ENCODE measurements at regions not wholly inside any gene's neighbourhood (a gene's known extent, or its start where the extent isn't known, plus 50 kb on each side); places are given as distances from the start of the nearest gene placed in this dataset.

DNA sequence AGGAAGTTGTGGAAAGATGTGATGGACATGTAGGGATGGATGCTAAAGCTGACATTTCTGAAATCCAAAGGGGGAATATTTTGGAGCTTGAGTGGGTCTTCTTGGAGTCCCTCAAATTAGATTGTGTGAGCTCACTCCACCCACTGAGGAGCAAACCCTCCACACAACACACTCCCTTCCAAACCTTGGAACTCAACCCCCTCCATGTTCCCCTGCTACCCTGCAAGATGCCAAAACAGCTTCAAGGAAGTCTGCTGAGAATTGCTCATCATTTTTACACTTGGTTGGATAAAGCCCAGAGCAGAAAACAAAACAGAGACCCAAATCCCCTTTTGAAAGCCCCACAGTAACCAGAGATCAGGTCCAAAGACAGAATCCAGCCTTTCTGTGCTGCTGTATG lies 103.3 kb upstream of the ERCC4 start:
- no peaks in the 10 kb centered on the region for H3K9me3 ChIP-seq (ENCODE audit: control insufficient read depth in 5 of 5, low read length in 5 of 5)
- peaks cover 0 to 10% (median 4%) of the 10 kb centered on the region in 5 donors for H3K27me3 ChIP-seq (ENCODE audit: control insufficient read depth in 5 of 5, insufficient read depth in 4 of 5, low read length in 5 of 5)
- H3K27ac ChIP-seq (ENCODE audit: low read depth, low read length), result no peak overlapping the region
- no peaks in the 10 kb centered on the region for H3K36me3 ChIP-seq (ENCODE audit: control insufficient read depth in 5 of 5, insufficient read depth in 5 of 5, low read length in 5 of 5)
- H3K4me3 ChIP-seq (ENCODE audit: low read depth in 1 of 5, low read length in 5 of 5), result no peak overlapping the region
- no peak overlapping the region for H3K9ac ChIP-seq (ENCODE audit: low read length in 5 of 5)
- peaks cover 0 to 21% (median 7%) of the 10 kb centered on the region in 5 donors for H3K4me1 ChIP-seq (ENCODE audit: control insufficient read depth in 5 of 5, insufficient read depth in 5 of 5, low read length in 5 of 5)

DNA sequence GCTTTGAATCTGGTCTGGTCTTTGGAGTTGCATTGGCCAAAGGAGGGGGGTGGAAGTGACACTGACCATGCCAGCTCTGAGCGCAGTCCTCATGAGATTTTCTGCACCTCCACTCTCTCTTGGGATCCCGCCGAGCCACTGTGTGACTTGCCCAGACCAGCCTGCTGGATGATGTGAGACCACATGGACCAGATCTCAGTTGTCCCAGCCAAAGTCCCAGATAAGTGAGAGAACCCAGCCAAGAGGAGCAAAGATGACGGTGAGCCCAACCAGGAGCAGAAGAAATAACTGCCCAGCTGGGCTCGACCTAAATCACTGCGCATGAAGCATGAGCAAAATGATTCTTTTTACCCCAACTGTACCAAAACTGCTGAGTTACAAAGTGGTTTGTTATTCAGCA lies 96.5 kb upstream of the ERCC4 start:
- H3K4me3 ChIP-seq (ENCODE audit: low read depth in 1 of 5, low read length in 5 of 5), result no peak overlapping the region
- H3K27ac ChIP-seq (ENCODE audit: low read depth, low read length), result no peak overlapping the region
- H3K27me3 ChIP-seq (ENCODE audit: control insufficient read depth in 5 of 5, insufficient read depth in 4 of 5, low read length in 5 of 5), result no peaks in the 10 kb centered on the region
- H3K36me3 ChIP-seq (ENCODE audit: control insufficient read depth in 5 of 5, insufficient read depth in 5 of 5, low read length in 5 of 5), result no peaks in the 10 kb centered on the region
- no peak overlapping the region for H3K9ac ChIP-seq (ENCODE audit: low read length in 5 of 5)
- H3K9me3 ChIP-seq (ENCODE audit: control insufficient read depth in 5 of 5, low read length in 5 of 5), result peaks cover 0 to 14% (median 4%) of the 10 kb centered on the region in 5 donors
- peaks cover under 1 to 6% (median 2%) of the 10 kb centered on the region in 5 donors for H3K4me1 ChIP-seq (ENCODE audit: control insufficient read depth in 5 of 5, insufficient read depth in 5 of 5, low read length in 5 of 5)

DNA sequence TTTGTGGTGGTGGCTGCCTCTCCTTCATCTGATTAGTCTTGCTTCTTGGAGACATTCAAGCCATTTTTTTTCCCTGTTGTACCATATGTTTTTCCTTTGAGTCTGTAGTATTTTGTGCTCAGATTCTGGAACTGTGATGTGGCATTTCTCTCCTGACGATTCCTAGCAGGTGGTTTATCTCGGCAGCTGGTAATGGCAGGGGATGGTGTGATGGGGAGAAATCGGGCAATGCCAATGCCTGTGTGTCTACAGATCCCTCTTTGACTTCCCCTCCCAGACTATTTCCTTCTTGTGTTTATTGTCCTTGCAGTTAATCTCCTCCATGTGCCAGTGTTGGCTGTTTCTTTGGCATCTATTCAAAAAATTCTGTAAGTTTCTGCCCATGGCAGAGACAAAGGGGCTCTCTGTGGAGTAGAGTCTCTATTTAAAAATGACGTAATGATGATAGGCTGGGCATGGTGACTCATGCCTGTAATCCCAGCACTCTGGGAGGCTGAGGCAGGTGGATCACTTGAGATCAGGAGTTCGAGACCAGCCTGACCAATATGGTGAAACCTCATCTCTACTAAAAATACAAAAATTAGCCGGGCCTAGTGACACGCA lies 90.2 kb upstream of the ERCC4 start:
- Histone ChIP-seq H3K9ac (ENCODE audit: low read length in 5 of 5) (no peak overlapping the region), H3K36me3 (ENCODE audit: control insufficient read depth in 5 of 5, insufficient read depth in 5 of 5, low read length in 5 of 5) (no peaks in the 10 kb centered on the region), H3K4me3 (ENCODE audit: low read depth in 1 of 5, low read length in 5 of 5) (no peak overlapping the region), H3K27me3 (ENCODE audit: control insufficient read depth in 5 of 5, insufficient read depth in 4 of 5, low read length in 5 of 5) (peaks cover 0 to 4% (median 0%) of the 10 kb centered on the region in 5 donors), H3K4me1 (ENCODE audit: control insufficient read depth in 5 of 5, insufficient read depth in 5 of 5, low read length in 5 of 5) (no peaks in the 10 kb centered on the region), H3K9me3 (ENCODE audit: control insufficient read depth in 5 of 5, low read length in 5 of 5) (peaks cover 0 to 10% (median 4%) of the 10 kb centered on the region in 5 donors), H3K27ac (ENCODE audit: low read depth, low read length) (no peak overlapping the region)

DNA sequence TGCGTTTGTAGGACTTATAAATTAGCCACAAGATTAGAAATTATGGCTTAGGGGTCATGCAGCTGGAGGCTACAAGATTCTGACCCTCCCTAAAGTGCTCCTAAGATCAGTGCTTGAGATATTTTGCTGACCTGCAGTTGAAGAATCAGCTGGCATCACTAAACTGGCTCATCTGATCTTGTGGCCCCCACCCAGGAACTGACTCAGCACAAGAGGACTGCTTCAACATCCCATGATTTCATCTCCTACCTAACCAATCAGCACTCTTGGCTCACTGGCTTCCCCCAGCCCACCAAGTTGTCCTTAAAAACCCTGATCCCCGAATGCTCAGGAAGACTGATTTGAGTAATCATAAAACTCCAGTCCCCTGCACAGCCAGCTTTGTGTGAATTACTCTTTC lies 86.4 kb upstream of the ERCC4 start:
- Histone ChIP-seq H3K4me1 (ENCODE audit: control insufficient read depth in 5 of 5, insufficient read depth in 5 of 5, low read length in 5 of 5) (no peaks in the 10 kb centered on the region), H3K9me3 (ENCODE audit: control insufficient read depth in 5 of 5, low read length in 5 of 5) (no peaks in the 10 kb centered on the region), H3K27me3 (ENCODE audit: control insufficient read depth in 5 of 5, insufficient read depth in 4 of 5, low read length in 5 of 5) (peaks cover 0 to 4% (median 0%) of the 10 kb centered on the region in 5 donors), H3K27ac (ENCODE audit: low read depth, low read length) (no peak overlapping the region), H3K9ac (ENCODE audit: low read length in 5 of 5) (no peak overlapping the region), H3K4me3 (ENCODE audit: low read depth in 1 of 5, low read length in 5 of 5) (no peak overlapping the region), H3K36me3 (ENCODE audit: control insufficient read depth in 5 of 5, insufficient read depth in 5 of 5, low read length in 5 of 5) (no peaks in the 10 kb centered on the region)

DNA sequence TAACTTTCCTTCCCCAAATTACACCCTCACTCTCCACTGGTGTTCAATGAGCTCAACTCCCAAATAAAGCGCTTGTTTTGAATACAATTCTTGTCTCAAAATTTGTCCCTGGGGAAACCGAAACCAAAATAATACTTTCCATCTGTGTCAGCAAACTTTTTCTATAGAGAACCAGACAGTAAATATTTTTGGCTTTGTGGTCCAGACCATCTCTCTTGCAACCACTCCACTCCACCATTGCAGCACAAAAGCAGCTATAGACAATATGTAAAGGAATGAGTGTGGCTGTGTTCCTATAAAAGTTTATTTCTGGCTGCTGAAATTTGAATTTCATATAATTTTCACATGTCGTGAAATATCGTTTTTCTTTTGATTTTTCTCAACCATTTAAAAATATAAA lies 84.6 kb upstream of the ERCC4 start:
- H3K36me3 ChIP-seq (ENCODE audit: control insufficient read depth in 5 of 5, insufficient read depth in 5 of 5, low read length in 5 of 5), result no peaks in the 10 kb centered on the region

DNA sequence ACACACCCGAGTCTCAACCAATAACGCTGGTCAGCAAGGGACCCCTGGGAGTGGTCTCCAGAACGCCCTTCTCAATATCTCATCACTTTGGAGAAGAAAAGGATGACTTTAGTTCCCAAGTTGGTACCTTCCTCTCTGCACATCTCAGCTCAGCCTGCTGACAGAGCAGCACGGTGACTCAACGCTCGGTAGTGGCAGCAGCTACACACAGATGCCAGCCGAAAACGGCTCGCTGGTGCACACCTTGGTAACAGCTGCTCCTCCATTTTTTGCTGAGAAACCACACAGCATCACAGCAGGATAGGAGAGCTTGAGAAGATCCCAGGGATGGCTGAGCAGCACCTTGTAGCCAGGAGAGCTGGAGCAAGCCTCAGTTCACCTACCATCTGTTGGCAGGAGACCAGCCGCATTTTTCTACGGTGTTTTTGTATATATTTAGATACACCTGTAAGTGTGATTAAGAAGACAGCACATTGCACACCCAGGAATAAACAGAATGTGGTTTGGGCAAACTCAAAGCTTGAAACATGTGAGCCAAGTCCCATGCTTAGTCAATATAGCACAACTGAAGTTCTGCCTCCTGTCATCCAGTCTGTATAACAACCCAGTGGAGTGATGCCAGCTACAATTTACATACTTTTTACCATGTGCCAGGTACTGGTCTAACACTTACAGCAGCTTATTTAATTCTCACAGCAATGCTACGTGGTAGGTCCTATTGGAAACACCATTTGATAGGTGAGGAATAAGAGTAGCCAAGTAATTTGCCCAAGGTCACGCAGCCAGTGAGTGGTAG lies 83.8 kb upstream of the ERCC4 start:
- Histone ChIP-seq H3K27me3 (ENCODE audit: control insufficient read depth in 5 of 5, insufficient read depth in 4 of 5, low read length in 5 of 5) (peaks cover 0 to 4% (median 0%) of the 10 kb centered on the region in 5 donors), H3K4me3 (ENCODE audit: low read depth in 1 of 5, low read length in 5 of 5) (no peak overlapping the region)

More for the DNA sequence above, 84.6 kb upstream of the ERCC4 start:
- H3K9me3 ChIP-seq (ENCODE audit: control insufficient read depth in 5 of 5, low read length in 5 of 5), result no peaks in the 10 kb centered on the region
- no peak overlapping the region for H3K27ac ChIP-seq (ENCODE audit: low read depth, low read length)
- H3K4me3 ChIP-seq (ENCODE audit: low read depth in 1 of 5, low read length in 5 of 5), result no peak overlapping the region
- H3K27me3 ChIP-seq (ENCODE audit: control insufficient read depth in 5 of 5, insufficient read depth in 4 of 5, low read length in 5 of 5), result peaks cover 0 to 4% (median 0%) of the 10 kb centered on the region in 5 donors
- H3K4me1 ChIP-seq (ENCODE audit: control insufficient read depth in 5 of 5, insufficient read depth in 5 of 5, low read length in 5 of 5), result no peaks in the 10 kb centered on the region
- H3K9ac ChIP-seq (ENCODE audit: low read length in 5 of 5), result no peak overlapping the region

DNA sequence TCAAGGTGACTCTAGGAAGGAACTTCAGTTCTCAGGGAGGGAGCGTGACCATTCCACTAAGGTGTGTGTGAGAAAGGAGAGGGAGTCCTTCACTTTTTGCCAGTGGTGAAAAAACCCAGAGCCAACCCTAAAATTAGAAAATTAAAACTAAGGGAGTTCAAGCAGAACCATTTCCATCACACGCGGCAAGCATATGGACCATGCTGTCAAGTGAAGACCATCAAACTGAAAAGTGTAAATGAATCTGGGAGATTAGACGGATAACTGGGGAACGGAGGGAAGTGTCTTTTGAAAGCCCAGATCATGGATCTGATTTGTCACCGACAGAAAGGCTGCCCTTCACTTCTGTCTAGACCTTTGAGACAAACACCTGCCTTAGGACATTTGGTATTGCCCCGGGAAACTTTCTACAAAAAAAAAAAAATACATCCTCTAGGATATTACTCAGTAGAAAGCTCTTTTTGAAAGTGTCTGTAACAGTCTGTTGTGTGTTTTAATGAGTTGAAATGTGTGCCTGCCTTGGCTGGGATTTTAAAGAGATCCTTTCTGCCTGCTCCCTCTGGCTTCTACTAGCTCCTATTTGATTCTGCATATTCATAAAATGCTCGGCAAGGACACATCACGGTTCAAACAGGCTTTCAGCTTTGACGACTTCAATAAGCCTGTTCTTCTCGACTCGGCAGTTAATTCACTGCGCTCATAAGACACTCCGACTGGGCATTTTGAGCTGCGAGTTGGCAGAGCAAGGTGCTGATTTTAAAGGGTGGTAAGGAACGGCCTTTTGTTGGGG lies 81.4 kb upstream of the ERCC4 start:
- Histone ChIP-seq H3K9ac (ENCODE audit: low read length in 5 of 5) (no peak overlapping the region), H3K4me1 (ENCODE audit: control insufficient read depth in 5 of 5, insufficient read depth in 5 of 5, low read length in 5 of 5) (no peaks in the 10 kb centered on the region), H3K36me3 (ENCODE audit: control insufficient read depth in 5 of 5, insufficient read depth in 5 of 5, low read length in 5 of 5) (no peaks in the 10 kb centered on the region), H3K27ac (ENCODE audit: low read depth, low read length) (no peak overlapping the region), H3K9me3 (ENCODE audit: control insufficient read depth in 5 of 5, low read length in 5 of 5) (no peaks in the 10 kb centered on the region), H3K27me3 (ENCODE audit: control insufficient read depth in 5 of 5, insufficient read depth in 4 of 5, low read length in 5 of 5) (no peaks in the 10 kb centered on the region), H3K4me3 (ENCODE audit: low read depth in 1 of 5, low read length in 5 of 5) (no peak overlapping the region)

More for the DNA sequence above, 83.8 kb upstream of the ERCC4 start:
- no peaks in the 10 kb centered on the region for H3K36me3 ChIP-seq (ENCODE audit: control insufficient read depth in 5 of 5, insufficient read depth in 5 of 5, low read length in 5 of 5)
- H3K9ac ChIP-seq (ENCODE audit: low read length in 5 of 5), result no peak overlapping the region
- H3K27ac ChIP-seq (ENCODE audit: low read depth, low read length), result no peak overlapping the region
- H3K4me1 ChIP-seq (ENCODE audit: control insufficient read depth in 5 of 5, insufficient read depth in 5 of 5, low read length in 5 of 5), result no peaks in the 10 kb centered on the region
- no peaks in the 10 kb centered on the region for H3K9me3 ChIP-seq (ENCODE audit: control insufficient read depth in 5 of 5, low read length in 5 of 5)

DNA sequence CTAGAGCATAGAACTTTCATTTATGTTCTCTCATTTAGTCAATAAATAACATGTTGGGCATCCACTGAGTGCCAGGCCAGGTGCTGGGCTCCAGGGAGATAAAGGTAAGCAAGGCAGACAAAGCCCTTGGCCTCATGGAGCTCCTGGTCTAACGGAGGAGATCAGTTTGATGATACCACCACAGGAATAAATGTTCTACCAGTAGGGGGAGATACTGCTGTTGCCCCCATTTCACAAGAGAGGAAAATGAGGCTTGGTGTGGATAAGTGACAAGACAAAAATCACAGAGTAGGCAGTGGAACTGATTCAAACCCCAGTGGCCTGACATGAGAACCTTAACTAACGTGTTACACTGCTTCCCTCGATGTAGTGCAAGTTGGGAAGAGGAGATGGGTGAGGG lies 80.4 kb upstream of the ERCC4 start:
- no peak overlapping the region for H3K4me3 ChIP-seq (ENCODE audit: low read depth in 1 of 5, low read length in 5 of 5)
- no peaks in the 10 kb centered on the region for H3K4me1 ChIP-seq (ENCODE audit: control insufficient read depth in 5 of 5, insufficient read depth in 5 of 5, low read length in 5 of 5)
- H3K27me3 ChIP-seq (ENCODE audit: control insufficient read depth in 5 of 5, insufficient read depth in 4 of 5, low read length in 5 of 5), result no peaks in the 10 kb centered on the region
- H3K9ac ChIP-seq (ENCODE audit: low read length in 5 of 5), result no peak overlapping the region
- no peak overlapping the region for H3K27ac ChIP-seq (ENCODE audit: low read depth, low read length)
- H3K9me3 ChIP-seq (ENCODE audit: control insufficient read depth in 5 of 5, low read length in 5 of 5), result no peaks in the 10 kb centered on the region
- H3K36me3 ChIP-seq (ENCODE audit: control insufficient read depth in 5 of 5, insufficient read depth in 5 of 5, low read length in 5 of 5), result no peaks in the 10 kb centered on the region

DNA sequence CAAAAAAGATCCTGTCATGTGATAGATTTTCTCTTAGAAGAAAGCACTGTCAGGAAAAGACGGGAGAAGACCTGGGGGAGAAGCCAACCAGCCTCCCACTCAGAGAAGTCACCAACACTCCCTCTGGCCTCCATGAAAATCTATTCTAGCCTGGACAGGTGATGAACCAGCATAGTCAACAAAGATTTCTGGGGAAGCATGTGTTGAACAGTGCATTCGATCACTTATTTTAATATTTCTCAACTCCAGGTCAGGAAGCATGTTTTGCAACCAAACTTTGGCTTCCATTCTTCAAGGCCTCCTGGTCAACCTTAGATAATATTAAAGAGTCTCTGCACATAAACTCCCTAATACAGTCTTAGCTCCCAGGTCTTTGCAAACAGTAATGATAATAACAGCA lies 74.7 kb upstream of the ERCC4 start:
- Histone ChIP-seq H3K27ac (ENCODE audit: low read depth, low read length) (no peak overlapping the region), H3K9ac (ENCODE audit: low read length in 5 of 5) (no peak overlapping the region), H3K4me1 (ENCODE audit: control insufficient read depth in 5 of 5, insufficient read depth in 5 of 5, low read length in 5 of 5) (no peaks in the 10 kb centered on the region)

DNA sequence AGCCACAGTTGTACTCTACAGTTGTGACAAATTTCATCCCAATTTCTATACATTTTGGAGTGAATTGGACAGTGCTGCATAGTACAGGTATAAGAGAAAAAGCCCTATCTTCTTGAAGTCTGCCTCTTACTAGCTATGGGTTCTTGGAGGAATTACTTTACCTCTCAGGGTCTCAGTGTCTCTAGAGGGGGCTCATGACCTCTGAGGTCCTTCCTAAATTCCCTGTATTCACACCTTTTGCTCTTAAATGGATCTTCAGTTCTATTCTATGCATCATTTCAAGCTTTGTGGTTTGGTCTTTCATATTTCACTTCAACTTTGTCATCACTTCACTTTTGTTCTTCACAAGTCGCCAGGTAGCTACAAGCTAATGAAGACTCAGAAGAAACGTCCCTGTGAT lies 71.2 kb upstream of the ERCC4 start:
- Histone ChIP-seq H3K36me3 (ENCODE audit: control insufficient read depth in 5 of 5, insufficient read depth in 5 of 5, low read length in 5 of 5) (no peaks in the 10 kb centered on the region), H3K9ac (ENCODE audit: low read length in 5 of 5) (no peak overlapping the region), H3K4me3 (ENCODE audit: low read depth in 1 of 5, low read length in 5 of 5) (no peak overlapping the region), H3K27ac (ENCODE audit: low read depth, low read length) (no peak overlapping the region), H3K27me3 (ENCODE audit: control insufficient read depth in 5 of 5, insufficient read depth in 4 of 5, low read length in 5 of 5) (peaks cover 0 to 2% (median 0%) of the 10 kb centered on the region in 5 donors), H3K4me1 (ENCODE audit: control insufficient read depth in 5 of 5, insufficient read depth in 5 of 5, low read length in 5 of 5) (no peaks in the 10 kb centered on the region), H3K9me3 (ENCODE audit: control insufficient read depth in 5 of 5, low read length in 5 of 5) (peaks cover 0 to 9% (median 0%) of the 10 kb centered on the region in 5 donors)

More for the DNA sequence above, 74.7 kb upstream of the ERCC4 start:
- Histone ChIP-seq H3K27me3 (ENCODE audit: control insufficient read depth in 5 of 5, insufficient read depth in 4 of 5, low read length in 5 of 5) (peaks cover 0 to 2% (median 0%) of the 10 kb centered on the region in 5 donors), H3K9me3 (ENCODE audit: control insufficient read depth in 5 of 5, low read length in 5 of 5) (peaks cover 0 to 9% (median 0%) of the 10 kb centered on the region in 5 donors), H3K4me3 (ENCODE audit: low read depth in 1 of 5, low read length in 5 of 5) (no peak overlapping the region), H3K36me3 (ENCODE audit: control insufficient read depth in 5 of 5, insufficient read depth in 5 of 5, low read length in 5 of 5) (no peaks in the 10 kb centered on the region)
